ENCODE measurements at regions not wholly inside any gene's neighbourhood (a gene's known extent, or its start where the extent isn't known, plus 50 kb on each side); places are given as distances from the start of the nearest gene placed in this dataset.

- TF ChIP-seq CTCF (IDR thresholded peaks at IDR 0.05) = no peak
These were observed 329.9 kb upstream of the TNP1 start for GRCh38 chr2:217189747-217190146.

DNA sequence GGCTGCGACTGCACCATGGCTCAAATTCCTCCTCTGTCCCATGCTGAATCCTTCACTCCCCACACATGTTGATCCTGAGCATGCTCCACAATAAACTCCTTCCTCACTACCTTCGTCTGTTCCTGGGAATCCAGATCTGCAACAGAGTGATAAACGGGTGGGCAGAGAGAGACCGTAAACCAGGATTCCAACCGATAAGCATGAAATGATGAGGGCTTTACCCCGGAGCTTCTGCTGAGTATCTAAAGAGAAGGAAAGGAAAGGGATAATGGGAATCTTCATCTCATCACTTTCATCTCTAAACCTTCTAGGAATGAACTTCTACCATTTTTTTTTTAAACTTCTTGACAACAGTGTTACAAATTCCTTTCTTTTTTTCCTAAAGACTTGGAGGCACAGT is 329.3 kb upstream of the TNP1 start:
- no peak for TF ChIP-seq CTCF (IDR thresholded peaks at IDR 0.05)

- TF ChIP-seq CTCF (IDR thresholded peaks at IDR 0.05) = no peak
These were observed 326.9 kb upstream of the TNP1 start for GRCh38 chr2:217186668-217187159.

- TF ChIP-seq CTCF (IDR thresholded peaks at IDR 0.05) = no peak
These were observed 326.3 kb upstream of the TNP1 start for GRCh38 chr2:217186152-217186551.

GRCh38 chr2:217185265-217185995 is 325.6 kb upstream of the TNP1 start:
- TF ChIP-seq CTCF (IDR thresholded peaks at IDR 0.05) = no peak

- TF ChIP-seq CTCF (IDR thresholded peaks at IDR 0.05) = no peak
These were observed 324.4 kb upstream of the TNP1 start for GRCh38 chr2:217184242-217184641.

- TF ChIP-seq CTCF (IDR thresholded peaks at IDR 0.05) = no peak
These were observed 323.6 kb upstream of the TNP1 start for GRCh38 chr2:217183471-217183870.

GRCh38 chr2:217182926-217183325 is 323.1 kb upstream of the TNP1 start:
- TF ChIP-seq CTCF (IDR thresholded peaks at IDR 0.05) = no peak
